ENCODE measurements at regions not wholly inside any gene's neighbourhood (a gene's known extent, or its start where the extent isn't known, plus 50 kb on each side); places are given as distances from the start of the nearest gene placed in this dataset.

GRCh38 chr1:195326325-195326724 is 1281.9 kb downstream of the KCNT2 start:
- TF ChIP-seq TAF1 (IDR thresholded peaks at IDR 0.05; ENCODE audit: control insufficient read depth, extremely low read depth, insufficient read depth, low read length, severe bottlenecking) (no peak), EZH2 (IDR thresholded peaks at IDR 0.05; ENCODE audit: borderline replicate concordance, low read depth, low read length) (no peak), ELF4 (CRISPR knock-in tag; IDR thresholded peaks at IDR 0.05) (no peak), BRF2 (IDR thresholded peaks at IDR 0.05; ENCODE audit: borderline replicate concordance, insufficient read depth, insufficient read length) (no peak), DDX20 (tag; IDR thresholded peaks at IDR 0.05; ENCODE audit: low read depth) (no peak), RCOR1 (IDR thresholded peaks at IDR 0.05; ENCODE audit: borderline replicate concordance in 1 of 2, low read depth in 2 of 2, low read length in 2 of 2) (no peak)

Measured in K562 (cell line).